ENCODE measurements at regions not wholly inside any gene's neighbourhood (a gene's known extent, or its start where the extent isn't known, plus 50 kb on each side); places are given as distances from the start of the nearest gene placed in this dataset.

- DNase-seq (ENCODE audit: low read depth in 1 of 2, low spot score in 1 of 2) = no peak
- TF ChIP-seq JUND (IDR thresholded peaks at IDR 0.05; ENCODE audit: low read depth) = no peak
- in situ Hi-C loops (cut with HindIII; ENCODE audit: low pct_unique_long_range_greater_than_20kb, low sequenced_read_pairs) = no loop called here
Observed at GRCh38 chr4:126697748-126698147, 935.0 kb upstream of the INTU start.

DNA sequence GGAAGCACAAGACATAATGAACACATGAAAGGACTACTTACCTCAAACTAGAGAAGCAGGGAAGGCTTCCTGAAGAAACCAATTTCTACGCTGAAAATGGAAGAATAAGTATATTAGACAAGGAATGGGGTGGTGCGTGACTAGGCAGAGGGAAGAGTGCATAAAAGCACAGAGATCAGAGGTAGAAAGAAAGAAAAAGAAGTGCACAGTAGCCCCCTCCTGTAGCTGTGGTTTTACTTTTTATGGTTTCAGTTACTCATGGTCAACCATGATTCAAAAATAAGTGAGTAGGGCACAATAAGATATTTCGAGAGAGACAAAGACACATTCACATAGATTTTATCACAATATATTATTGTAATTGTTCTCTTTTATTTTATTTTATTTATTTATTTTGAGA, 934.5 kb upstream of the INTU start:
- in situ Hi-C loops (cut with HindIII; ENCODE audit: low pct_unique_long_range_greater_than_20kb, low sequenced_read_pairs) = no loop called here
- no peak for DNase-seq (ENCODE audit: low read depth in 1 of 2, low spot score in 1 of 2)
- TF ChIP-seq JUND (IDR thresholded peaks at IDR 0.05; ENCODE audit: low read depth) = no peak

DNA sequence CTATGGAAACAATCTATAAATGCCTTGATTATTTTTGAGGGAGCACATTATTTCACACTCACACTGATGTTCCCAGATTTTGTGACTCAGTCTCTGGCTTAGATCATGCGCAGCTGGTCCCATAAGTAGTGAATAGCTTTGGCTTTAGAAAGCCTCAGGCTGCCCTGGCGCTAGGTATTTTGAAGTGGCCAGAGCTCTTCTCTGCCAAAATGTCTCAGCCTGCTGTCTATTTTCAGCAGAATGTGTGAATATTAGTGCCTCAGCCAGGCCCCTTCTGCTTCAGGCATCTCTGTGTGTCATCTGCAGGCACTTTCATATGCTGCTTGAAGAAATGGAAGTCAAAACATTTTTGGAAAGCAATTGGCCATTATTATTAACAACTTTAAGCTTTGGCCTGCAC, 931.0 kb upstream of the INTU start:
- no peak for TF ChIP-seq JUND (IDR thresholded peaks at IDR 0.05; ENCODE audit: low read depth)
- in situ Hi-C loops (cut with HindIII; ENCODE audit: low pct_unique_long_range_greater_than_20kb, low sequenced_read_pairs) = no loop called here
- no peak for DNase-seq (ENCODE audit: low read depth in 1 of 2, low spot score in 1 of 2)

DNA sequence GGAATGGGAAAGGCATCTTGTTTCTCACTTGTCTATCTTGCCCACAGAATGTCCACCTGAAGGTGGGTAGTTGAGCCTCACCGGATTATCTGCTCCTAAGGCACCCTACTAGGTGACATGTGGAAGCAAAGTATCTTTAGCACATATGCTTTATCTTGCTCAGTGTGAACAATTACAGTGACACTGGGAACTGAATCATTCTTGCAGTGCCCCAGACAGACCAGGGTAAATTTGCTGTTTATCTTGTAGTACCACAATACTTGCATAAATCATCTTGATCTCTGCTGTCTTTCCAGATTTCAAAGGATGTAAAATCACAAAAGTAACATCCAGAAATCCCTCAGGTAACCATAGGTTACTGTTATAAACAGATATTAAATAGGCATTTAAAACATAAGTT, 930.0 kb upstream of the INTU start:
- no peak for TF ChIP-seq JUND (IDR thresholded peaks at IDR 0.05; ENCODE audit: low read depth)
- in situ Hi-C loops (cut with HindIII; ENCODE audit: low pct_unique_long_range_greater_than_20kb, low sequenced_read_pairs) = no loop called here
- DNase-seq (ENCODE audit: low read depth in 1 of 2, low spot score in 1 of 2) = no peak

GRCh38 chr4:126705266-126705665, 927.5 kb upstream of the INTU start:
- no peak for TF ChIP-seq JUND (IDR thresholded peaks at IDR 0.05; ENCODE audit: low read depth)
- in situ Hi-C loops (cut with HindIII; ENCODE audit: low pct_unique_long_range_greater_than_20kb, low sequenced_read_pairs) = no loop called here

DNA sequence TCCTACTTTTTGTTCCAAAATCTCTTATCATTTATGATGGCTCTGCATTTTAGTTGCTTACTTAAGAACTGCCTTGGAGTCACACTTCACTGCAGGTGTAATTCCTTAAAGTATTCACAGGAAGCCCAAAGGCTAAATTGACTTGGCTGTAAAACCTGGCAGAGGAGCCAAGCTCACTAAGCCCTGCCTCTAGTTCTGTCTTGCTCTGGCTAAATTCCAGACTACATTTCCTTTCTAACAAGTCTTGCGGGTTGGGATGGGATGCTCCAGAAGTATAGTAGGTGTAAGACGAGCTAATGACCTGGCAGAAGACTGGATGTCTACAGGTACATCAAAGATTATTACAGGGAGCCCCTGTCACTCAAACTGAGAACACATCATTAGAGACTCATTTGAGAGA, 924.0 kb upstream of the INTU start:
- no peak for TF ChIP-seq JUND (IDR thresholded peaks at IDR 0.05; ENCODE audit: low read depth)
- in situ Hi-C loops (cut with HindIII; ENCODE audit: low pct_unique_long_range_greater_than_20kb, low sequenced_read_pairs) = no loop called here
- peak; percentile 13 to 93 for DNase-seq (ENCODE audit: low read depth in 1 of 2, low spot score in 1 of 2)

More at GRCh38 chr4:126705266-126705665, 927.5 kb upstream of the INTU start:
- DNase-seq (ENCODE audit: low read depth in 1 of 2, low spot score in 1 of 2) = peak in 1 of 2 experiments; percentile 83

DNA sequence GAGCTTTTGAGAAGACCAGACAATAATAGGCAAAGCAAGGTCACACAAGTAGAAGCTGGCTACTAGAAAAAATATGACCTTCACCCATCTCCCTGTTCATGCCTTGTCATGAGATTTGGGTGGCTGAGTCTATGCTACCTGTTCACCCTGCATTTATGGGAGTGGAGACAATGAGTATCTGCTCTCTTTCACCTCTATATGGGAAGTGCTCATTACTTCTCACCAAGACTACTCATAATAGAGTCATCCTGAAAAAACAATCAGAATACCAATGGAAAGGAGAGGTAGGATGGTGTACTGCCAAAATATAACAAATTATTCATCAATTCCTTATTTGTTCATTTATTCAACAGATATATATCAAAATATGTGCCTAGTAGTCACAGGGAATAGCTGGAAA, 921.8 kb upstream of the INTU start:
- in situ Hi-C loops (cut with HindIII; ENCODE audit: low pct_unique_long_range_greater_than_20kb, low sequenced_read_pairs) = no loop called here
- no peak for DNase-seq (ENCODE audit: low read depth in 1 of 2, low spot score in 1 of 2)
- TF ChIP-seq JUND (IDR thresholded peaks at IDR 0.05; ENCODE audit: low read depth) = no peak

- in situ Hi-C loops (cut with HindIII; ENCODE audit: low pct_unique_long_range_greater_than_20kb, low sequenced_read_pairs) = no loop called here
- TF ChIP-seq JUND (IDR thresholded peaks at IDR 0.05; ENCODE audit: low read depth) = no peak
Observed at GRCh38 chr4:126715067-126715466, 917.7 kb upstream of the INTU start.

GRCh38 chr4:126715681-126716080, 917.1 kb upstream of the INTU start:
- TF ChIP-seq JUND (IDR thresholded peaks at IDR 0.05; ENCODE audit: low read depth) = no peak

More at GRCh38 chr4:126715067-126715466, 917.7 kb upstream of the INTU start:
- DNase-seq (ENCODE audit: low read depth in 1 of 2, low spot score in 1 of 2) = no peak

DNA sequence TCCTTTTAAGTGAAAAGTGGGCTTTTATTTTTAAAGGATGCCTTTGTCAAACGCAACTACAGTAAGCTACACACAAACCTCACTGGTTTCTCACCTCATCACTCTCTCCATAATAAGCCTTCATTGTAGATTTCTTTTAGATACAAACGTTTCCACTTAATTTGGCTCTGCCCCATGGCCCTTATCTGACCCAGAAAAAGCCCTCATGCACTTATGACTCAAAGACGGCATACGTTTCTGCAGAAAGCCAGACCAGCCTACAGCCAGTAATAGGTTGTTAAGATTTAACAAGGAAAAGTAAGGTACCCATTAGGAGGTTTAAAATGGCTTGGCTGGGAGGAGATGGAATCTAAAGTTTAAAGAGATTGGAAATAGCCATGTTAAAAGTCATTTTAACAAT, 914.6 kb upstream of the INTU start:
- in situ Hi-C loops (cut with HindIII; ENCODE audit: low pct_unique_long_range_greater_than_20kb, low sequenced_read_pairs) = no loop called here
- no peak for TF ChIP-seq JUND (IDR thresholded peaks at IDR 0.05; ENCODE audit: low read depth)
- no peak for DNase-seq (ENCODE audit: low read depth in 1 of 2, low spot score in 1 of 2)

More at GRCh38 chr4:126715681-126716080, 917.1 kb upstream of the INTU start:
- no peak for DNase-seq (ENCODE audit: low read depth in 1 of 2, low spot score in 1 of 2)
- in situ Hi-C loops (cut with HindIII; ENCODE audit: low pct_unique_long_range_greater_than_20kb, low sequenced_read_pairs) = no loop called here

GRCh38 chr4:126719852-126720251, 912.9 kb upstream of the INTU start:
- in situ Hi-C loops (cut with HindIII; ENCODE audit: low pct_unique_long_range_greater_than_20kb, low sequenced_read_pairs) = no loop called here
- TF ChIP-seq JUND (IDR thresholded peaks at IDR 0.05; ENCODE audit: low read depth) = no peak
- no peak for DNase-seq (ENCODE audit: low read depth in 1 of 2, low spot score in 1 of 2)

DNA sequence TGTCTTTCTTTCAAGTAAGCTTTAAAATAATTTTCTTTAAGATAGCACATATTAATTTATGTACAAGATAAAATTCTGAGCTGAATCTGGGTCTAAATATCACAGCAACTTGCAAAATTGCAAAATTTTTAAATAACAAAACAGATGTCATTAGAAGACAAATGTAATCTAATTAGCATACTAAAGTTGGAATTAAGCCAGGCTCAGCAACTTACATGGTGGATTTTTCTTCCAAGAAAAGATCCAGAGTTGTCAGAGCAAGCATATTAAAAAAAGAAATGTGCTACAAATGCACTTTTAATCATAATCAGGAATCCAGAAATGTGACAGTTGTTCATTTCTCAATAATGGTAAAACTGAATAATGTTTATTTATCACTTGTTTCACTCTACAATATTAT, 906.9 kb upstream of the INTU start:
- DNase-seq (ENCODE audit: low read depth in 1 of 2, low spot score in 1 of 2) = no peak
- in situ Hi-C loops (cut with HindIII; ENCODE audit: low pct_unique_long_range_greater_than_20kb, low sequenced_read_pairs) = no loop called here

DNA sequence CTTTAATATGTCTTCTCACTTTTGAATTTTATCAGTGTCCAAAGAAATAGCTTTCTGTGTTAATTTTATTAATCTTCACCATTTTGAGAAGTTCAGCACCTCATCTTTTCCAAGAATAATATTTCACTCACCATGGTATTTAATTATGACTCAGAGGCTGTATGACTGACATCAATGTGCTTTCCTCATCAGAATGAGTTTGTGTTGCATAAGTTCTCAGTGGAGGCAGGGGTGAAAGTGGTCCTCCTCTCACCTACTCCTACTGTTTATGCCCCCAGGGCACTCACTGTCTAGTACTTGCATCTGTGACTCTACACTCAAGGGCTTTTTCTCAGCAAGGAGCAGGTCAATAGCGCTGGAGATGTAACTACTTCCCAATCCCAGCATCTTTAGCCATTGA, 905.3 kb upstream of the INTU start:
- in situ Hi-C loops (cut with HindIII; ENCODE audit: low pct_unique_long_range_greater_than_20kb, low sequenced_read_pairs) = no loop called here
- TF ChIP-seq JUND (IDR thresholded peaks at IDR 0.05; ENCODE audit: low read depth) = no peak
- DNase-seq (ENCODE audit: low read depth in 1 of 2, low spot score in 1 of 2) = no peak

More for the DNA sequence above, 906.9 kb upstream of the INTU start:
- no peak for TF ChIP-seq JUND (IDR thresholded peaks at IDR 0.05; ENCODE audit: low read depth)

DNA sequence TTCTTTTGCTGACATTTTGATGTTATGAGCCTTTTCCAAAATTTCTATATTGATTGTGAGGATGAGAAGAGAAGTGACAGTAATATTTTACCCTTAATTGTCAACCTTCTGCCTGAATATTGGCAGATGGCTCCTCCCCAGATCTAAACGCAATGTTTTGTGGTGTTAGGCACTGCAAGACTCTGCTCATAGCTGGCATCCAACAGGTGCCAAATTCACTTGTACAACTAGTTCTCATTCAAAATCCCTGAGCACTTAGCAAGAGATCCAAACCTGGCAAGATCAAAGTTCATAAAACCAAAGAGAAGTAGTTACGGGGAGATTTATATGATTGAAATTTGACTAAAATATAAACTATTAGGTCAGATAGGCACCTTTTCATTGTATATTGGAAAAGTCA, 901.7 kb upstream of the INTU start:
- no peak for TF ChIP-seq JUND (IDR thresholded peaks at IDR 0.05; ENCODE audit: low read depth)
- DNase-seq (ENCODE audit: low read depth in 1 of 2, low spot score in 1 of 2) = no peak
- in situ Hi-C loops (cut with HindIII; ENCODE audit: low pct_unique_long_range_greater_than_20kb, low sequenced_read_pairs) = no loop called here
